B cell (primary cell): ENCODE measurements at regions not wholly inside any gene's neighbourhood (a gene's known extent, or its start where the extent isn't known, plus 50 kb on each side); places are given as distances from the start of the nearest gene placed in this dataset.

Experiments
- ATAC-seq: fragments of 200-7000 bp; cut with Tn5 transposase; one replicate; pipeline ENCODE4 v1.10.0; 2021; ENCODE audit warnings: low read depth, mild to moderate bottlenecking, moderate number of reproducible peaks, moderate library complexity
- CTCF ChIA-PET: fragments of 350-600 bp; sonication (Branson Sonifier 250); formaldehyde crosslinking; loops from one replicate; lab custom pipeline; 2021; ENCODE audit warnings: antibody characterized with exemption, inconsistent platforms; lab: Charles Lee
- POLR2A ChIA-PET: fragments of 350-600 bp; sonication (Branson Sonifier 250); formaldehyde crosslinking; loops from one replicate; lab custom pipeline; 2021; ENCODE audit warnings: antibody characterized with exemption; lab: Charles Lee
- DNase-seq: peaks from one replicate; pipeline ENCODE4 v3.0.0; 2013
- H2AFZ ChIP-seq: 2 replicates; pipeline ENCODE4 v1.6.1; 2012; ENCODE audit warnings: mild to moderate bottlenecking, low read depth, low read length; ENCODE audit not compliant: insufficient read depth, poor library complexity, severe bottlenecking
- H3K27ac ChIP-seq, 2 donors: 1 replicate in 1 of 2; 2 replicates in 1 of 2; pipeline ENCODE4 v1.5.1; 2012 to 2013; ENCODE audit warnings: low read length in 2 of 2, mild to moderate bottlenecking in 2 of 2, moderate library complexity in 1 of 2
- H3K27me3 ChIP-seq, 4 experiments: fragments of 200-600 bp in 1 of 4; sonication (generic) in 1 of 4; replicated peaks in 1 of 4; 1 replicate in 2 of 4; 2 replicates in 2 of 4; pipeline versions ENCODE4 v1.6.1 to v1.7.0; 2013 to 2016; ENCODE audit warnings: low read length in 3 of 4, mild to moderate bottlenecking in 2 of 4, mixed read lengths in 1 of 4, moderate library complexity in 1 of 4; ENCODE audit not compliant: insufficient read depth in 4 of 4, control insufficient read depth in 3 of 4; ENCODE audit errors: control extremely low read depth in 1 of 4
- H3K36me3 ChIP-seq, 2 experiments: replicated peaks in 1 of 2; 1 replicate in 1 of 2; 2 replicates in 1 of 2; pipeline versions ENCODE4 v1.6.1 to v1.7.1; 2013; ENCODE audit warnings: low read length in 1 of 2; ENCODE audit not compliant: insufficient read depth in 2 of 2, control insufficient read depth in 1 of 2; ENCODE audit errors: control extremely low read depth in 1 of 2, extremely low read depth in 1 of 2
- H3K4me1 ChIP-seq, 2 donors: fragments of 200-600 bp in 1 of 2; sonication (generic) in 1 of 2; 1 replicate in 1 of 2; 2 replicates in 1 of 2; pipeline versions ENCODE4 v1.5.1 to v1.6.1; 2013 to 2017; ENCODE audit warnings: low read length in 2 of 2; ENCODE audit not compliant: control insufficient read depth in 2 of 2, insufficient read depth in 2 of 2
- H3K4me2 ChIP-seq: replicated peaks from 2 replicates; pipeline ENCODE3; 2012; ENCODE audit warnings: mild to moderate bottlenecking, low read depth, low read length; ENCODE audit not compliant: poor library complexity, severe bottlenecking
- H3K4me3 ChIP-seq, 5 experiments: fragments of 200-600 bp in 1 of 5; sonication (generic) in 1 of 5; 1 replicate in 3 of 5; 2 replicates in 2 of 5; pipeline versions ENCODE4 v1.5.1 to v1.7.0; 2011 to 2016; ENCODE audit warnings: low read length in 4 of 5, mild to moderate bottlenecking in 4 of 5, low read depth in 2 of 5, control low read depth in 1 of 5, moderate library complexity in 1 of 5; ENCODE audit not compliant: insufficient read depth in 1 of 5; ENCODE audit errors: control extremely low read depth in 1 of 5, extremely low read depth in 1 of 5
- H3K79me2 ChIP-seq: fragments of 200-600 bp; sonication (generic); one replicate; pipeline ENCODE4 v1.6.0; 2016; ENCODE audit warnings: low read length; ENCODE audit not compliant: control insufficient read depth, insufficient read depth
- H3K9ac ChIP-seq: fragments of 200-600 bp; sonication (generic); 2 replicates; pipeline ENCODE4 v1.6.1; 2017; ENCODE audit warnings: mild to moderate bottlenecking, low read length, moderate library complexity
- H3K9me3 ChIP-seq, 3 donors: one replicate each; pipeline versions ENCODE4 v1.6.1 to v1.7.1; 2013; ENCODE audit warnings: low read length in 2 of 3; ENCODE audit not compliant: control insufficient read depth in 2 of 3, insufficient read depth in 1 of 3; ENCODE audit errors: control extremely low read depth in 1 of 3
- H4K20me1 ChIP-seq: 2 replicates; pipeline ENCODE4 v1.6.0; 2012; ENCODE audit warnings: mild to moderate bottlenecking, low read length; ENCODE audit not compliant: insufficient read depth, control insufficient read depth, poor library complexity, severe bottlenecking
- H3K27ac Mint-ChIP-seq: one replicate; pipeline ENCODE4 v1.8.0; 2021; ENCODE audit warnings: mixed read lengths
- H3K27me3 Mint-ChIP-seq: one replicate; pipeline ENCODE4 v1.8.0; 2021; ENCODE audit warnings: mixed read lengths
- H3K4me1 Mint-ChIP-seq: one replicate; pipeline ENCODE4 v1.8.0; 2021; ENCODE audit warnings: mixed read lengths
- H3K4me3 Mint-ChIP-seq: one replicate; pipeline ENCODE4 v1.8.0; 2021; ENCODE audit warnings: mixed read lengths
- H3K9me3 Mint-ChIP-seq: one replicate; pipeline ENCODE4 v1.8.0; 2022; ENCODE audit warnings: mixed read lengths; ENCODE audit not compliant: insufficient read depth
- EZH2 ChIP-seq: IDR thresholded peaks from 2 replicates; pipeline ENCODE4 v1.6.1; 2012; ENCODE audit warnings: borderline replicate concordance, low read depth, mild to moderate bottlenecking, moderate library complexity, low read length; ENCODE audit not compliant: insufficient read depth, poor library complexity, severe bottlenecking
- WGBS: methylation state at CpG from one replicate; pipeline ENCODE4 v1.1.5; 2013; ENCODE audit warnings: missing lambda C conversion rate; ENCODE audit not compliant: insufficient coverage; 5-methylcytosine and 5-hydroxymethylcytosine counted together
- intact Hi-C: fragments of 100-400 bp; cut with micrococcal nuclease; formaldehyde crosslinking; loops from one replicate; pipeline ENCODE4 v1.10.0; 2022
- TF ChIP-seq, protein P1 (sequence below): fragments of 200-600 bp; IDR thresholded peaks from one replicate; pipeline ENCODE4 v1.8.0; 2022; ENCODE audit warnings: antibody characterized with exemption, mild to moderate bottlenecking

GRCh38 chr16:6016530-6017184 is 919.1 kb upstream of the EEF2KMT start:
- Mint-ChIP-seq H3K27ac (no peak overlapping the region), H3K4me1 (no peaks in the 10 kb centered on the region), H3K4me3 (no peak overlapping the region), H3K27me3 (peaks cover 13% of the 10 kb centered on the region), H3K9me3 (no peaks in the 10 kb centered on the region)
- H3K79me2 ChIP-seq, result no peaks in the 10 kb centered on the region
- TF ChIP-seq, protein P1, sequence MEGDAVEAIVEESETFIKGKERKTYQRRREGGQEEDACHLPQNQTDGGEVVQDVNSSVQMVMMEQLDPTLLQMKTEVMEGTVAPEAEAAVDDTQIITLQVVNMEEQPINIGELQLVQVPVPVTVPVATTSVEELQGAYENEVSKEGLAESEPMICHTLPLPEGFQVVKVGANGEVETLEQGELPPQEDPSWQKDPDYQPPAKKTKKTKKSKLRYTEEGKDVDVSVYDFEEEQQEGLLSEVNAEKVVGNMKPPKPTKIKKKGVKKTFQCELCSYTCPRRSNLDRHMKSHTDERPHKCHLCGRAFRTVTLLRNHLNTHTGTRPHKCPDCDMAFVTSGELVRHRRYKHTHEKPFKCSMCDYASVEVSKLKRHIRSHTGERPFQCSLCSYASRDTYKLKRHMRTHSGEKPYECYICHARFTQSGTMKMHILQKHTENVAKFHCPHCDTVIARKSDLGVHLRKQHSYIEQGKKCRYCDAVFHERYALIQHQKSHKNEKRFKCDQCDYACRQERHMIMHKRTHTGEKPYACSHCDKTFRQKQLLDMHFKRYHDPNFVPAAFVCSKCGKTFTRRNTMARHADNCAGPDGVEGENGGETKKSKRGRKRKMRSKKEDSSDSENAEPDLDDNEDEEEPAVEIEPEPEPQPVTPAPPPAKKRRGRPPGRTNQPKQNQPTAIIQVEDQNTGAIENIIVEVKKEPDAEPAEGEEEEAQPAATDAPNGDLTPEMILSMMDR, result no peak
- no peak for TF ChIP-seq EZH2
- H3K27me3 ChIP-seq, result peaks cover 0 to 7% (median 0%) of the 10 kb centered on the region in 4 experiments
- no CpG with 5 or more reads among the region's 2 CpGs for WGBS
- H4K20me1 ChIP-seq, result no peaks in the 10 kb centered on the region
- no peak overlapping the region for H3K9ac ChIP-seq
- H3K4me1 ChIP-seq, result no peaks in the 10 kb centered on the region
- peaks cover 0 to 16% (median 3%) of the 10 kb centered on the region in 3 donors for H3K9me3 ChIP-seq
- POLR2A ChIA-PET, result no interaction called here
- H3K4me2 ChIP-seq, result no peak overlapping the region
- ATAC-seq (no peak), DNase-seq (no peak)
- CTCF ChIA-PET, result interaction anchor here (0.9 kb wide), 1 partner anchor 13 kb away, joined by 3 read pairs; no protein-coding TSS in a partner anchor
- intact Hi-C loops, result no loop called here
- H3K4me3 ChIP-seq, result no peak overlapping the region
- no peaks in the 10 kb centered on the region for H3K36me3 ChIP-seq
- H3K27ac ChIP-seq, result no peak overlapping the region
- no peak overlapping the region for H2AFZ ChIP-seq

DNA sequence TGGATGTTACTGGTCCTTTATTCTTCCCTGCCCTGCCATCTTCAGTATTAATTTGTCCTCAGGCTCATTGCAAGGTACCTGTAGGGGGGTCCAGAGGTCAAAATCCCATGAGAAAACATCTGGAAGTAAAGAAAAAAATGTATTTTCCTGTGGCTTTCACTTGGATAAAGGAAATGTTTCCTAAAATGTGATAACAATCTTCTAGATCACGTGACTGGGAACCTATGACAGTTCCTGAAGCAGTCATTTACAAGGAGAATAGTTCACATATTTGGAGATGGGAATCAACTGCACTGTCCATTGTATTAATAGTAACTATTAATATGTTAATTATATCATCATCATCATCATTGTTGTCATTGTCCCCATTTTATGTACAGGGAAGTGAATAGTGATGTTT is 915.1 kb upstream of the EEF2KMT start:
- Mint-ChIP-seq H3K4me3 (no peak overlapping the region), H3K4me1 (no peaks in the 10 kb centered on the region), H3K9me3 (peaks cover 4% of the 10 kb centered on the region), H3K27ac (no peak overlapping the region), H3K27me3 (no peaks in the 10 kb centered on the region)
- H3K9me3 ChIP-seq, result peaks cover 0 to 3% (median 0%) of the 10 kb centered on the region in 3 donors
- no peak overlapping the region for H3K27ac ChIP-seq
- no peak for DNase-seq
- intact Hi-C loops, result no loop called here
- no CpG with 5 or more reads among the region's 1 CpG for WGBS
- no peak for TF ChIP-seq EZH2
- TF ChIP-seq, protein P1, result no peak
- no peak overlapping the region for H3K4me2 ChIP-seq
- no peaks in the 10 kb centered on the region for H3K4me1 ChIP-seq
- no peaks in the 10 kb centered on the region for H3K79me2 ChIP-seq
- ATAC-seq, result no peak
- ChIA-PET POLR2A (no interaction called here), CTCF (no interaction called here)
- no peaks in the 10 kb centered on the region for H3K27me3 ChIP-seq
- no peak overlapping the region for H2AFZ ChIP-seq
- H3K36me3 ChIP-seq, result no peaks in the 10 kb centered on the region
- no peak overlapping the region for H3K4me3 ChIP-seq
- H3K9ac ChIP-seq, result no peak overlapping the region
- H4K20me1 ChIP-seq, result no peaks in the 10 kb centered on the region
